DMS153 (cell line): ENCODE measurements at regions not wholly inside any gene's neighbourhood (a gene's known extent, or its start where the extent isn't known, plus 50 kb on each side); places are given as distances from the start of the nearest gene placed in this dataset.
A peak's percentile ranks its signal among the peaks of the same experiment; 100 is the strongest.

ENCODE experiments used
- DNase-seq: peaks from one replicate; lab custom pipeline; 2025; lab: John Stamatoyannopoulos, UW

DNA sequence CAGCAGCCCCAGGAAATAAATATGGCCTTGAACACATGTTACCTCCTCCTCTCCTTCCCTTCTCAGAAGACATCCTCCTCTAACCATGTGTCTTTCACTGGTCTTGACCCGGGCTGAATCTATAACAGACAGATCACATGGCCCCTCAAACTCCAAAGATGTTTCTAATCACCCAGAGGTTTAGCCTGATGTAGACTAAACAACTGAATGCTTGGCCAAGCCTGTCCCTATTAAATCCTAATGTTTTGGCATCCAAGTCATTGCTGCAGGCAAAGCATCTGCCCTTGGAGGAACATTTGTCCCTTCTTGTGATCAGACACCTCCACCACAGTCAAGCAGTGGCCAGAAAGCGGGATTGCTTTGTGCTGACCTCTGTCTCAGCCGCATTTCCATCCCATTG lies 65.5 kb downstream of the ANKRD60 start:
- no peak for DNase-seq

DNA sequence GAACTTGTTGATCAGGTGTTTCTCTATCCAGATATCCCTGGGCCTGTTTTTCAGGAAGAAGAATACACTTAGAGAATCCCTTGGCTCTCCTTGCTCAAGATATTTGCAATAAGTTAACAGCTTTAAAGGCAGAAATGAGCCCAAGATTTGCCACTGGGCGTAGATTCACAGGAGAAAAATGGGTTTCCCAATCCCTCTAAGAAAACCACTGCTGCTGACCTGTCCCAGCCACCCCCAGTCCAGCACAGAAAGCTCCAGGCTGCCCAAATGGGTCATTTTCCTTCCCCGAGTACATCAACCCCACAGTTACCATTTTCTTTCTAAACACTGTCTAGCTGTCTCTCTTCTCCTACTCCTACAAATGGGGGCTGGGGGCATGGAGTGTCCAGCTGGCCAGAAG lies 67.3 kb downstream of the ANKRD60 start:
- no peak for DNase-seq

DNA sequence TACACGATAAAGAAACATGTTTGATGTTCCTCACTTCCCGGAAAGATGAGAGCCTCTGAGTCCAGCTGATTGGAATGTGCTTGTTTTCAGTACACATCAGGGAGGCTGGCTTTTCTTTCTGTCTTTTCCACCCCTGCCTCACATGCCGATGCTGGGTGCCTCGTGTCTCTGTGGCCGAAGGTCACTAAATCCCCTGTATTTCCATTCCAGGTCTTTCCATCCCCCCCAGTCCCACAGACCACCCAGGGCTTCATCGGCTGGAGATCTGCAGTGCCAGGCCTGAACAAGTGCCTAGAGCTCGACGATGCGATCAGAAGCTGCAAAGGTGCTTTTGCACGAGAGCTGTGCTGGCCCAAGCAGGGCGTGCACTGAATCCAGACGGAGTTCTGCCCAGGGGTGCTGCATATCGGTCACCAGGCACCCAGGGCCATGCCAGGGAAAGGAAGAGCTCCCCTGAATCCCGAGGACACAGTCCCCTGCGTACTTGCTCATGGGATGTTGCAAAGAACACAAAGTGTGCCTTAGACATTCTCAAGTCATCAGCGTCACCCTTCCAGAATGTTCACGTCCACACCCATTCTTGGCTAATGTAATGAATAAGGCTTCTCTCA lies 67.9 kb downstream of the ANKRD60 start:
- no peak for DNase-seq

DNA sequence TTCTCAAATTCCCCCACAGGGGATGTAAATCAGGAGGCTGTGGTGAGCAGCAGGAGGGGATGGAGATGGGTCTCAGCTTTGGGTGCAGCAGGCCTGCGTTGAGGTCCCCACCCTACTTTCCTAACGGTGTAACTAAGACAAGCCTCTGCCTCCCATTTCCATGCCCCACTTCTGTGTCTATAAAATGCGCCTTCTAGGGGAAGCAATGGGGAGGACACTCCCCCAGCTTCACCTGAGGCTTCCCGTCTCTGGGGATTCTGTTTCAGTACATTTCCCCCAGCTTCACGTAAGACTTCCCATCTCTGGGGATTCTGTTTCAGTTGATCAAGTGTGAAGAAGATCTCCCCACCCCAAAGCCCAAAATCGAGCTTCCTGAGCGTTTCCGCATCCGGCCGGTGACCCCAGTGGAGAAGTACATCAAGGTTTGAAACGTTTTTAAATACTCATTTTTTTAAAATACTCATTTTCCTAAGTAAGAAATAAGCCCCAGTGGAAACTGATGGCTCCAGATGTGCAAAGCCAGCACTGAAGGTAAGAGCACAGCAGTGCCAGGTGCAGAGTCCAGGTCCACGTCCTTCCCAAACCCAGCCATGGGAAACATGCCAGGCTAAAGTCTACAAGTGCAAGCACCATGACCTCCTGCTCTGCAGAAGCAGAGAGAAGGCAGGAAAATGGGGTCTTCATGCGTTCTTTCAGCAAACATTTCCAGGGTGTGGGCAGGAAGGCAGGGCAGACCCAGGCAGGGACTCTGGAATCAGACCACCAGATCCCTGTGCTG lies 73.1 kb downstream of the ANKRD60 start:
- DNase-seq = no peak

DNA sequence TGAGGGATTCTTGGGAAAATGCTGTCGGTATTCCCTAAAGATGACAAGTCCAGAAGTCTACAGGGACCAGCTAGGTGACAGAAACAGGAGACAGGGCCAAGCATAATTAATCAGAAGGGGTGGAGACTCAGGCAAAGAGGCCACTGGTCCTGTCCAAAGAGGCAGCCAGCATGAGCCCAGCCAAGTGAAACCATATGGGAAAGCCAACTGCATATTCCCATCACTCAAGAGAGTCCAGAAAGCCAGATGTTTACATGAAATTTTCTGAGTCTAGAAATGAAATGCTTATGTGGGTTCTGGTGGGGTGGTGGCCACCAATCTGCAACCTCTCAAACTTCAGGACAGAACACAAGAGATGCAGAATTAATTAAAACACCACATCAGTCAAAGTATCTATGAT lies 74.3 kb downstream of the ANKRD60 start:
- DNase-seq = no peak

DNA sequence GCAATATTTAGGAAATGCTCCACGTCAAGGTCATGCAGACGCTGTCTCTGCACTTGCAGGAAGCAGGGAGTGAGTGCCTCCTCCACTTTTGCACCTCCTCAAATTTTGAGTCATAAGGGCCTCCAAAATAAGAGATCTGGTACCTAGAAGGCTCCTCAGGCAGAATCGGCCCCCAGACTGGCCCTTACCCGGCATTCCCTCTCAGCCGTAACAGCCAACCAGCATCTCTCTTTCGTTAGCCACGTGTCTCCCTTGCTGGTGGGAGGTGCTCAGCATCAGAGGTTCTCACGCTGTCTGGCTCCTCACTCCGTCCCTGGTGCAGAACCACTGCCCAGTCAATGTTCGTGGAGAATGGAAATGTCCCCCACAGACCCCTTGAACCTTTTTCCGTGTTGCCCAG lies 75.3 kb downstream of the ANKRD60 start:
- no peak for DNase-seq

DNA sequence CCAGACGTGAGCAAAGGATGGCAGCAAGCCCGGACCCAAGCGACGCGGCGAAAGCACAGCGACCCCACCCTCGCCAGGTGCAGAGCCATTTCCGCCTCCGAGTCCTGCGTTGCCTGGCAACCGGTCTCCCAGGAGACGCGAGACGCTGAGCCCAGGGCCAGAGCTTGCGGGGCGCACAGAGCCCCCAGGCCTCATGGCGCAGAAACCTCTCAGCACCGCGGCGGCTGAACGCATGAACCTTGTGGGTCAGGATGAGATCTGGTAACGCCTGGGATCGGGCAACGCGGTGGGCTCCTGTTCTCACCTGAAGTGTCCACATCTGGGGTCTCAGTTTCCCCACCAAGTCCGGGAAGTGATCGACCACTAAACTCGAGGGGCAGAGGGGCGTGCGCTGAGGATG lies 77.7 kb downstream of the ANKRD60 start:
- DNase-seq = peak; percentile 66

DNA sequence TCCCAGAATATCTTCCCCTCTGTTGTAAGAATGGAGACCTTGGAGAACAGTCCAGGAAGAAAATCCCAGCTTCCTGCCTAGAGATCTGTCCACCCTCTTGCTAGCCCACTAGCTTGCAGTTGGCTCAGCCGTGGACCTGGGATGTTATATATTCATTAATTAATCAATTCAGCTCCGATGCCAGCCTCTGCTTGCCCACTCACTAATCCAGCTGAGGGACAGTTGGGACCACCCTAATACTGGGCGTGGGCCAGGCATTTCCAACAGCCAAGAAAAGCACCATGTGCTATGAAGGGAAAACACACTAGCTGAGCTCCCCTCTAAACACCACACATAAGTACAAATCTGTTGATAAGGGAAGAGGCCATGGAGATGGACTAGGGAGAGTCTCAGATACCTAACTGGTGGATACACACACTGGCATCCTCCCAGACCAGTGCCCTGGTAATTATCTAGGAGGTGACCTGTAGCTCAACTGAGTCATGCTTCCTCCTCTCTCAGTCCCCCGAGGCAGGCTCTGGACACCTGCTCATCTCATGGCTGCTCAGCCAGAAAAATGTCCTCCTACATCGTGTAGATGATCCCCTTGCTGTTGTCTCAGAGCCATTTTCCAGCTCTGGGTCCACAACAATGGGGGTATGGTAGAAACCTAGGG lies 78.9 kb downstream of the ANKRD60 start:
- no peak for DNase-seq

DNA sequence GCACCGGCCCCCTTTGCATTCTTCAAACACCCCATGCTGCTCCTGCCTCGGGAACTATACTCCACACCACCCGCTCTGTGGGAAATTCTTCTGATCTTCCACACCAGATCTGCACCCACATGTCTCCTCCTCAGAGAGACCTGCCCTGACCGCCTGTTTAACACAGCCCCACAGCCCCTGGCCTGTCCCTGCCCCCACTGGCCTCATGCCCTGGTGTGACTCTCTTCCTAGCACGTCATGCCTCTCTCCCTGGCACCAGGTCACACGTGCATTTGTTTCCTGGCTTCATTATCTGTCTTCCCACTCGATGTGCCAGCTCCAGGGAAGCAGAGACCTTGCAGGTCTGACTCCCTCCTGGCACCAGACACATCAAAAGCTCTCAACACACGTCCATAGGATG lies 79.6 kb downstream of the ANKRD60 start:
- DNase-seq = no peak

DNA sequence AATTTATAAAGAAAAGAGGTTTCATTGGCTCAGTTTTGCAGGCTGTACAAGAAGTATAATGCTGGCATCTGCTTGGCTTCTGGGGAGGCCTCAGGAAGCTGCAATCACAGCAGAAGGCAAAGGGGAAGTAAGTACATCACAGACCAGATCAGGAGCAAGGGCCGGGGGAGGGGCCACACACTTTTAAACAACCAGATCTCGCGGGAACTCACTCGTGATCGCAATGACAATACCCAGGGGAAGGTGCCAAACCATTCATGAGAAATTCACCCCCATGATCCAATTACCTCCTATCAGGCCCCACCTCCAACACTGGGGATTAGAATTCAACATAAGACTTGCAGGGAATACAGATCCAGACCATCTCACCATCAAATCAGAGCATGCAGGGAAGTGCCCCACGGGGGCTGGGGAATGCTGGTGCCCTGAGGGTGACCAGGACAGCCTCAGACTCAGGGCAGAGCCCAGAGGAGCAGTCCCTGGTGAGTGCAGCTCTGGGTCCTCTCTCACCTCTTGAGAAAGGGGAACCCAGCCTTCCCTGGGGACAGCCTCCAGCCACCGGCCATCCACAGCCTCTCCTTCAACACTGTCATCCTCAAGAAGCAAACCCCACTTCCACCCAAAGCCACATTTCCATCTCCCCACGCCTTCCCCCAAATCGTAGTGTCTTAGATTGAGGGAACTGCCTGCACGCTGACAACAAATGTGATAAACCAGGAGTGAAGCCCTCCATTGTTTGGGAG lies 80.7 kb downstream of the ANKRD60 start:
- DNase-seq = no peak

DNA sequence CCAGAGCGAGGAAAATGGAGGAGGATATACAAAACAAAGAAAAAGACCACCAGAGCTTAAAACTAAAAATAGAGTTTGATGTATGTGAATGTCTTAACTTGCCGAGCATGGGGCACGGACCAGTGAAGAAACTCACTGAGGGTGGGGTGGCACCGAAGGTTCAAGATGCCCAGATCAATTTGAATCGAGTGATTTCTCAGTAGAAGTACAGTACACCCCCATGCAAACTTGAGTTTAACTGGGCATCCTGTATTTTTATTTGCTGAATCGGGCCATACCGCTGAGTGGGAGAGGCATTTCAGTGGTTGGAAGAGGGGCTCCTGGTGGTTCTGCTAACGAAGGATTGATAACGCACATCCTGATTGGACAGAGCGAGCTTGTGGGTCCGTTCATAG lies 81.7 kb downstream of the ANKRD60 start:
- DNase-seq = no peak

DNA sequence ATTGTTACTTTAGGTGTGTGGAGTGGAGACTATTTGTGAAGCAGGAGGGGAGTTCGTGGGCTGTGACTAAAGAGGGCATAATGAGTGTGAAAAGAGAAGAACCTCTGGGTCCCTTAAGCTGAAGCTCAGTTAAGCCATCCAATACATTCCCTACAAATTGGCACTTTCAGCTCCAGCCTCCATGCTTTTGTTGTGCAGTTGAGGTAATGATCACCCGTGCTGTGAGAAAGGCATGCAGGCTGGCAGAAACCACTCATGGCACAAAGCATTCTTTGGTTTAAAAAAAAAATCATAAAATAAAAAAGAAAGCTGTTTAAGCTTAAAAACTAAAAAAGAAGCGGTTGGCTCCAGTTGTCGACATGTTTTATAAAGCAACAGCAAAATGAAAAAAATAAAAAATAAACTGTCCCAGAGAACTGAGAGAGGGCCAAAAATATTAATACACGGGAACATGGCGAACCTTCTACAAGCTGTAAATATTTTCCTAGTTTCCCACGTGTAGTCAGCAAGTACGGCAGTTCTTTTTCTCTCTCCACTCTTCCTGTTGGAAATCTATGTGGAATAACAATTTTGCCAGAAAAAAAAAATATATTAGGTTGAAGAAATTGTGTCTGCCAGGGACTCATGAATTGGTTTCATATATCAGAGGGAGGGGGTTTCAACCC lies 82.2 kb downstream of the ANKRD60 start:
- DNase-seq = no peak

DNA sequence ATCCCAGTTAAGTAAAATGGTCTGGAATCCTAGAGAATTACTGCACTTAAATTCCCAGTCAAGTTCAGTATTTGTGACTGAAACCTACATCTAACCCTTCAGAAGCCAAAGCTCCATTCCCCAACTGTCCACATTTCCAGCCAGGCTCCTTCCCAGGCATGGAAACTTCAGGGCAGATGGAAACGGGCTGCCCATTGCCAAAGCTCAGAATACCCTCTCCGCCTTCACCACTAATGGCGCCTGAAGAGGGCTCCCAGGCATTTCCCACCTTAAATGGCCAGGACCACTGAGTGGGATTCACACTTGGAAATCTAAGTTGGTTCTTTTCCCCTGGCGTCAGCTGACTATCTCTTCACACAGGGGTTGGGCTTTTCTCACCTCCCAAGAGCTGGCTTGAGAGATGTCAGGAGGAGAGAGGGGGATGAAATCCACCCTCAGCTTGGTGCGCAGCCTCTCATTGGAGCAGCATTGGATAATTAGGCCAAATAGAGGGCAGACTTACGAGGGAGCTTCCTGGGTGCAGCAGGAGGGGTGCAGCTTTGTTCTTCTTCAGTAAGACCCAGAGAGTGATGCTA lies 82.9 kb downstream of the ANKRD60 start:
- no peak for DNase-seq

DNA sequence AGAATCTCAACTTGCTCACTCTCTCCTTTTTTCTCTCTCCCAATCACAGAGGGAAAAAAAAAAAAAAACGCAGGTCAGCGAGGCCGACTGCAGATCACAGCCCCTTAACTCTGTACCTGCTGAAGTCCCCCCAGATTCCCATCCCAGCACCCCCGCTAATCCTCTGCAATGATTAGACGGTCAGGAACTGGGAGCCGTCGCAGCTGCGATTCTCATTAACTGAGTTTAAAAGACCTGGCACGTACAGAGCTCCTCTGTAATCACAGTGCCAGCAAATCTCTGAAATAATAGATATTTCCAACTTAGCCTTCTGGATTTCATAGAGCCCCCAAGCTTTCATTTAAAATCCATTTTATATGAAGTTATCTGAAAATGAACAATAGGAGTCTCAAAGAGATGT lies 84.4 kb downstream of the ANKRD60 start:
- no peak for DNase-seq

DNA sequence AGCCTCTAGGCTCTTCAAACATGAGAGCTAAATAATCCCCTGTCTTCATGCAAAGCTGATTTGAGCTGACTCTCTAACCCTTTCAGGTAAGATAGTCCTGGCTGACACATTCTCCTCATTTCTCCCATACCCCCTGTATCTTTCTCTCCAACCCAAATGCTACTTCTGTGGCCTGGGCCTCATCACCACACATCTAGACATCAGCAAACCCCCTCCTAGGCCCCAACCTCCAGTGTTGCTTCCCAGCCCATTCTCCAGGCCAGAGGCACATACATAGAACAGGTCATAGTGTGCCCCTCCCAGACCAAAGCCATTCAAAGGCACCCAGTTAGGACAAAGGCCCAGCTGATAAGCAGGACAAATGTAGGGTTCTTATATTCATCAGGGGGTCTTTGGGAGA lies 84.9 kb downstream of the ANKRD60 start:
- no peak for DNase-seq

DNA sequence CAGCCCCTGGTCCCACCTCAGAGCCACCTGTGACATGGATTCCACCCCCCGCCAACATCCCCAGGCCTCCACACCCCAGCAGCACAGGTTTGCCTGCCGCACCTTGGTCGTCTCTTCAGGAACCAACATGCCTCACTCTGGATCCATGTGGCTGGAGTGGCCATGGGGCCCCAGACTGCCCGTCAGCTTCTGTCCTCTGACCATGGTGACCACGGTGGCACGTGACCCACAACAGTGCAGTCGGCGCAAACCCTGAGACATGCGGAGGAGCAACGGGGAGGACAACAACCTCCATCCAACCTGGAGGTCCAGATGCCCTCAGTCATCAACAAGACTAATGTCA lies 85.6 kb downstream of the ANKRD60 start:
- no peak for DNase-seq

DNA sequence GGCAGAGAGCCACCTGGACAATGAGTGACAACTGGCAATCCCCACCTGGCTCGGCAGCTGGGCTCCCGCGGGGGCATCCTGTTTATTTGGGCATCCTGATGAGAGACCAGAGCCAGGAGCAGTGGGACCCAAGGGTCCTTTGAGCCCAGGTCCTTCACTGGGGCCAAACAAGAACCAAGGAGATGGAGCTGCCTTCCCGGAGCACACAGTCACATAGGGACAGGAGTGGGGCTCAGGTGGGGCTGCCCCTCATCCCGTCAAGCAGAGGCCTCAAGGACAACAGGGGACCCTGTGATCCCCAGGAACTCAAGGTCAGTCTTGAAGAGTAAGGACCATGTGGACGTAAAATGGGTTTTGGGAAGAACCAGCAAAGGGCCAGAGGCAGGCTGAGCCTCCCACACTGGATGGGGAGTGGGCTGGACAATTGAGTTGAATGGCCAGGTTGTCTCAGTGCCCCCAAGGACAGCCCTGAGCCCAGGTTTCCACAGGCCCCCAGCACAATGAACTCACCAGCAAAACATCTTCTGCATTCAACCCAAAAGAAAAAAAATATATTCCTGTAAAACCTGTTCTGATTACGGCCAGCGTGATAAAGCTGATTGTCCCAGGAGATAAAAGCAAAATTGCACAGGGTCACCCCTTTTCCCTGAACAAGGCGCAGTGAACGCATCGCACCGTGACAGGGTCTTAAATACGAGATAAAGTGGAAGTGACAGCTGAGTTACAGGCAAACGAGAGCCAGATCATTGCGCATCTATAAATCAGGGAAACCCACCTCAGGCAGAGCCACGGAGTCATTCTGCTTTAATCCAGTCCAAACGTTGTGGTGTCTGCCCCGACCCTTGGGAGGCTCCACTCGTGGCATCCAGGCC lies 86.2 kb downstream of the ANKRD60 start:
- no peak for DNase-seq

DNA sequence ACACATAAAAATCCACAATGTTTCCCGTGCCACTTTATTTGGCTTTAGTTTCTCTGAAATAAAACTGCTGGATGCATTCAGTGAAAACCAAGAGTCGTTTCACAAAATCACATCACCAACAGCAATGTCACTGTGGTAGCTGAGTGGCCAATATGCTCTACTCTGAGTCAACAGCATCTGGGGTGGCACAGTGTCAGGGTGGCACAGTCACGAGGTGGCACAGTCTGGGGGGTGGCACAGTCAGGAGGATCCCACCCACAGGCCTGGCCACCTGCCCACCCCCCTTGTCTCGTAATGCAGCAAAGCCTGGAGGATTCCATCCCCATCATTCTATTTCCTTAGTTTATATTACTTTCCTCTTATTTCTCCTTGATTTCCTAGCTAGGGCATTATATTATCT lies 87.0 kb downstream of the ANKRD60 start:
- no peak for DNase-seq

DNA sequence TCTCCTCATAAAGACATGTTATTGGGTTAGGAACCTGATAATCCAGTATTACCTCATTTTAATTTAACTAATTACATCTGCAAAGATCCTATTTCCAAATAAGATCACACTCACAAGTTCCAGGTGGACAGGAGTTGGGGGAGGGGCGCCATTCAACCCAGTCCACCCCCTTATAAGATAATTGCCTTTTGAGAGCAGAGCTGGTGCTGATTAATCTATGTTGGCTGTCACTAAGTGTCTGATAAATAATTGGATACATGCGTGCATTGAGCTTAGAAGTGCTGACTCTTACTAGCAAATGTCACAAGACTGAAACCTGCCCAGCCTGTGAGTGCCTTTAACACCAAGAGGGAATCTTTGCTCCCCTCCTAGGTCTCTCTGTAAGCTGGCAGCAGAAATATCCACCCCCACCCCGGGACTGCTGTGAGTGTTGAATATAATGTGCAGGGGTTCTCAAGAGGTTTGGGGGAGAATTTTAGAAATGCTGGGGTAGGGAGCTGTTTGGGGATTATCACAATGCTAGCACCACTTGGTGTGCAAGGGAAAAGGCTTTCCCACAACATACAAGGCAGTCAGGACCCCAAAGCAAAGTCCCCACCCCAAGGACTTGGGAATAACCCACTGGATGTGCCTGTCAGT lies 87.5 kb downstream of the ANKRD60 start:
- no peak for DNase-seq
